ENCODE measurements at regions not wholly inside any gene's neighbourhood (a gene's known extent, or its start where the extent isn't known, plus 50 kb on each side); places are given as distances from the start of the nearest gene placed in this dataset.

- no peak for TF ChIP-seq CTCF (IDR thresholded peaks at IDR 0.05)
- no peak for TF ChIP-seq POLR2A (IDR thresholded peaks at IDR 0.05)
- no peak for TF ChIP-seq POLR2AphosphoS5 (IDR thresholded peaks at IDR 0.05)
- no peak for TF ChIP-seq EP300 (IDR thresholded peaks at IDR 0.05)
Measured at GRCh38 chrX:124203311-124203710, 129.1 kb upstream of the TEX13D start.
